Eye (tissue), 1 donor: ENCODE measurements at regions not wholly inside any gene's neighbourhood (a gene's known extent, or its start where the extent isn't known, plus 50 kb on each side); places are given as distances from the start of the nearest gene placed in this dataset.

ENCODE experiments used
- DNase-seq: peaks from one replicate; pipeline ENCODE4 v3.0.0-alpha.2; 2015

GRCh38 chr11:130718120-130718519, 198.2 kb downstream of the SNX19 start:
- no peak for DNase-seq

- DNase-seq, result peak; percentile 77
These were observed 196.9 kb downstream of the SNX19 start for GRCh38 chr11:130719220-130719915.

GRCh38 chr11:130720232-130721022, 195.9 kb downstream of the SNX19 start:
- DNase-seq, result no peak

- DNase-seq, result no peak
These were observed 195.1 kb downstream of the SNX19 start for GRCh38 chr11:130721023-130721681.

GRCh38 chr11:130721736-130722135, 194.5 kb downstream of the SNX19 start:
- no peak for DNase-seq

GRCh38 chr11:130722401-130722800, 193.9 kb downstream of the SNX19 start:
- no peak for DNase-seq

- DNase-seq, result no peak
These were observed 190.7 kb downstream of the SNX19 start for GRCh38 chr11:130725421-130726233.

GRCh38 chr11:130726234-130727037, 189.8 kb downstream of the SNX19 start:
- DNase-seq, result no peak

- no peak for DNase-seq
These were observed 188.8 kb downstream of the SNX19 start for GRCh38 chr11:130727157-130728119.

GRCh38 chr11:130728185-130729180, 187.8 kb downstream of the SNX19 start:
- no peak for DNase-seq

- no peak for DNase-seq
These were observed 187.1 kb downstream of the SNX19 start for GRCh38 chr11:130729193-130729592.

- no peak for DNase-seq
These were observed 186.5 kb downstream of the SNX19 start for GRCh38 chr11:130729678-130730300.

- DNase-seq, result no peak
These were observed 184.9 kb downstream of the SNX19 start for GRCh38 chr11:130731401-130731800.

- no peak for DNase-seq
These were observed 183.8 kb downstream of the SNX19 start for GRCh38 chr11:130732476-130732875.

GRCh38 chr11:130737041-130737830, 179.0 kb downstream of the SNX19 start:
- no peak for DNase-seq

- peak; percentile 85 for DNase-seq
These were observed 178.3 kb downstream of the SNX19 start for GRCh38 chr11:130737866-130738431.

GRCh38 chr11:130738611-130739010, 177.7 kb downstream of the SNX19 start:
- DNase-seq, result no peak

- DNase-seq, result no peak
These were observed 175.5 kb downstream of the SNX19 start for GRCh38 chr11:130740819-130741218.
